ENCODE measurements at regions not wholly inside any gene's neighbourhood (a gene's known extent, or its start where the extent isn't known, plus 50 kb on each side); places are given as distances from the start of the nearest gene placed in this dataset.

- peaks cover 3% of the 10 kb centered on the region for H3K9me3 ChIP-seq (ENCODE audit: control insufficient read depth, low read depth, low read length)
- H3K4me2 ChIP-seq (ENCODE audit: control insufficient read depth, extremely low read depth, insufficient read depth, low read depth, low read length) = no peak overlapping the region
- no peak overlapping the region for H2AFZ ChIP-seq (ENCODE audit: control insufficient read depth, low read length)
- dilution Hi-C loops (cut with MboI; ENCODE audit: extremely low pct_ligation_motif_present, low sequenced_read_pairs) = no loop called here
- H3K27ac ChIP-seq (ENCODE audit: control insufficient read depth, insufficient read depth, low read length) = no peak overlapping the region
- DNase-seq (ENCODE audit: low read depth, low spot score) (no peak), FAIRE-seq (no peak)
- no peak overlapping the region for H3K9ac ChIP-seq (ENCODE audit: control insufficient read depth, extremely low read depth, insufficient read depth, low read length)
- no peaks in the 10 kb centered on the region for H3K27me3 ChIP-seq (ENCODE audit: control insufficient read depth, extremely low read depth, insufficient read depth, low read length)
- H3K4me3 ChIP-seq (ENCODE audit: control insufficient read depth in 2 of 3, extremely low read depth in 1 of 3, insufficient read depth in 2 of 3, low read depth in 1 of 3, low read length in 3 of 3) = no peak overlapping the region
- no peaks in the 10 kb centered on the region for H3K36me3 ChIP-seq (ENCODE audit: control insufficient read depth in 2 of 2, extremely low read depth in 1 of 2, insufficient read depth in 2 of 2, low read length in 2 of 2)
- H3K9me1 ChIP-seq (ENCODE audit: control insufficient read depth, extremely low read depth, insufficient read depth, low read length) = no peaks in the 10 kb centered on the region
- no peaks in the 10 kb centered on the region for H4K20me1 ChIP-seq (ENCODE audit: control insufficient read depth, extremely low read depth, insufficient read depth, low read length)
- no peaks in the 10 kb centered on the region for H3K79me2 ChIP-seq (ENCODE audit: control insufficient read depth, insufficient read depth, low read length)
- no peaks in the 10 kb centered on the region for H3K4me1 ChIP-seq (ENCODE audit: control insufficient read depth, extremely low read depth, insufficient read depth, low read length)
- TF ChIP-seq CTCF (optimal IDR thresholded peaks at IDR 0.05 in 1 of 3, IDR thresholded peaks at IDR 0.05 in 1 of 3, conservative IDR thresholded peaks at IDR 0.05 in 1 of 3; ENCODE audit: extremely low read depth in 1 of 3, insufficient read depth in 2 of 3, low read length in 3 of 3) = no peak
- TF ChIP-seq EZH2 (IDR thresholded peaks at IDR 0.05; ENCODE audit: low read length) = no peak
Measured at GRCh38 chr6:164016056-164016455, 601.5 kb downstream of the QKI start.

GRCh38 chr6:164015088-164015484 is 600.6 kb downstream of the QKI start:
- TF ChIP-seq EZH2 (IDR thresholded peaks at IDR 0.05; ENCODE audit: low read length) (no peak), CTCF (optimal IDR thresholded peaks at IDR 0.05 in 1 of 3, IDR thresholded peaks at IDR 0.05 in 1 of 3, conservative IDR thresholded peaks at IDR 0.05 in 1 of 3; ENCODE audit: extremely low read depth in 1 of 3, insufficient read depth in 2 of 3, low read length in 3 of 3) (no peak)
- Histone ChIP-seq H3K4me1 (ENCODE audit: control insufficient read depth, extremely low read depth, insufficient read depth, low read length) (no peaks in the 10 kb centered on the region), H3K9ac (ENCODE audit: control insufficient read depth, extremely low read depth, insufficient read depth, low read length) (no peak overlapping the region), H4K20me1 (ENCODE audit: control insufficient read depth, extremely low read depth, insufficient read depth, low read length) (no peaks in the 10 kb centered on the region), H3K36me3 (ENCODE audit: control insufficient read depth in 2 of 2, extremely low read depth in 1 of 2, insufficient read depth in 2 of 2, low read length in 2 of 2) (no peaks in the 10 kb centered on the region), H3K79me2 (ENCODE audit: control insufficient read depth, insufficient read depth, low read length) (no peaks in the 10 kb centered on the region), H3K9me3 (ENCODE audit: control insufficient read depth, low read depth, low read length) (peaks cover 3% of the 10 kb centered on the region), H3K4me2 (ENCODE audit: control insufficient read depth, extremely low read depth, insufficient read depth, low read depth, low read length) (no peak overlapping the region), H3K4me3 (ENCODE audit: control insufficient read depth in 2 of 3, extremely low read depth in 1 of 3, insufficient read depth in 2 of 3, low read depth in 1 of 3, low read length in 3 of 3) (no peak overlapping the region), H3K27me3 (ENCODE audit: control insufficient read depth, extremely low read depth, insufficient read depth, low read length) (no peaks in the 10 kb centered on the region), H3K9me1 (ENCODE audit: control insufficient read depth, extremely low read depth, insufficient read depth, low read length) (no peaks in the 10 kb centered on the region), H2AFZ (ENCODE audit: control insufficient read depth, low read length) (no peak overlapping the region), H3K27ac (ENCODE audit: control insufficient read depth, insufficient read depth, low read length) (no peak overlapping the region)
- dilution Hi-C loops (cut with MboI; ENCODE audit: extremely low pct_ligation_motif_present, low sequenced_read_pairs) = no loop called here
- FAIRE-seq (no peak), DNase-seq (ENCODE audit: low read depth, low spot score) (no peak)

Data from keratinocyte (primary cell).